WTC11 (cell line): ENCODE measurements at regions not wholly inside any gene's neighbourhood (a gene's known extent, or its start where the extent isn't known, plus 50 kb on each side); places are given as distances from the start of the nearest gene placed in this dataset.

ENCODE experiments used
- ATAC-seq: fragments of 200-7000 bp; cut with Tn5 transposase; 2 replicates; pipeline ENCODE4 v1.10.0; 2021; ENCODE audit warnings: mild to moderate bottlenecking, moderate library complexity
- CTCF ChIA-PET: fragments of 300-600 bp; sonication (Branson Sonifier 250); formaldehyde crosslinking; loops from one replicate; lab custom pipeline; 2021; ENCODE audit warnings: antibody characterized with exemption; lab: Charles Lee
- POLR2A ChIA-PET: fragments of 350-600 bp; sonication (Branson Sonifier 250); formaldehyde crosslinking; loops from one replicate; lab custom pipeline; 2021; ENCODE audit warnings: antibody characterized with exemption; lab: Charles Lee
- DNase-seq: peaks from one replicate; pipeline ENCODE4 v3.0.0; 2021; ENCODE audit warnings: low spot score
- H3K27ac Mint-ChIP-seq: 2 replicates; pipeline ENCODE4 v1.8.0; 2021; ENCODE audit warnings: mixed read lengths
- H3K27me3 Mint-ChIP-seq: 2 replicates; pipeline ENCODE4 v1.8.0; 2021; ENCODE audit warnings: low read depth, mild to moderate bottlenecking, moderate library complexity, mixed read lengths
- H3K36me3 Mint-ChIP-seq: 2 replicates; pipeline ENCODE4 v1.8.0; 2021; ENCODE audit warnings: mixed read lengths
- H3K4me1 Mint-ChIP-seq: 2 replicates; pipeline ENCODE4 v1.8.0; 2022; ENCODE audit warnings: mixed read lengths
- H3K4me3 Mint-ChIP-seq: 2 replicates; pipeline ENCODE4 v1.8.0; 2021; ENCODE audit warnings: mild to moderate bottlenecking, moderate library complexity, mixed read lengths
- H3K9me3 Mint-ChIP-seq: 2 replicates; pipeline ENCODE4 v1.8.0; 2021; ENCODE audit warnings: mixed read lengths
- ATF2 ChIP-seq: sonication (generic); formaldehyde crosslinking; IDR thresholded peaks from 2 replicates; pipeline ENCODE4 v1.8.1; 2022; ENCODE audit warnings: low read depth, missing genetic modification reagents, borderline replicate concordance
- CREM ChIP-seq: sonication (generic); formaldehyde crosslinking; IDR thresholded peaks from 2 replicates; pipeline ENCODE4 v1.8.1; 2022; ENCODE audit warnings: mild to moderate bottlenecking, missing genetic modification reagents, moderate library complexity
- CTCF ChIP-seq: fragments of 200-600 bp; IDR thresholded peaks from 2 replicates; pipeline ENCODE4 v1.8.0; 2022; ENCODE audit warnings: antibody characterized with exemption
- FOXJ3 ChIP-seq: sonication (generic); formaldehyde crosslinking; IDR thresholded peaks from 2 replicates; pipeline ENCODE4 v1.9.0; 2021; ENCODE audit warnings: missing genetic modification reagents, mild to moderate bottlenecking, borderline replicate concordance
- GRHL2 ChIP-seq: fragments of 250-450 bp; sonication (Bioruptor Pico); IDR thresholded peaks from 2 replicates; pipeline ENCODE4 v1.8.0; 2022; ENCODE audit warnings: mild to moderate bottlenecking, moderate library complexity; ENCODE audit not compliant: insufficient replicate concordance, severe bottlenecking
- PRDM15 ChIP-seq: sonication (generic); formaldehyde crosslinking; IDR thresholded peaks from 2 replicates; pipeline ENCODE4 v1.8.0; 2022; ENCODE audit warnings: missing genetic modification reagents
- SMAD3 ChIP-seq: sonication (generic); formaldehyde crosslinking; IDR thresholded peaks from 2 replicates; pipeline ENCODE4 v1.8.0; 2022; ENCODE audit warnings: missing genetic modification reagents, mild to moderate bottlenecking, borderline replicate concordance
- TEAD4 ChIP-seq: sonication (generic); formaldehyde crosslinking; IDR thresholded peaks from 2 replicates; pipeline ENCODE4 v1.8.0; 2022; ENCODE audit warnings: mild to moderate bottlenecking, missing genetic modification reagents
- ZBTB21 ChIP-seq: sonication (generic); formaldehyde crosslinking; IDR thresholded peaks from 2 replicates; pipeline ENCODE4 v1.8.1; 2023; ENCODE audit warnings: mild to moderate bottlenecking, missing genetic modification reagents, borderline replicate concordance
- ZNF219 ChIP-seq: sonication (generic); formaldehyde crosslinking; IDR thresholded peaks from 2 replicates; pipeline ENCODE4 v1.8.0; 2023; ENCODE audit warnings: missing genetic modification reagents, mild to moderate bottlenecking, borderline replicate concordance
- ZNF263 ChIP-seq: sonication (generic); formaldehyde crosslinking; IDR thresholded peaks from 2 replicates; pipeline ENCODE4 v1.8.1; 2022; ENCODE audit warnings: low read depth, mild to moderate bottlenecking, moderate library complexity, missing genetic modification reagents
- ZNF425 ChIP-seq: fragments of 250-450 bp; sonication (Bioruptor Pico); conservative IDR thresholded peaks from 2 replicates; pipeline ENCODE4 v1.9.0; 2021; ENCODE audit warnings: mild to moderate bottlenecking

- peak overlapping the region; percentile 6; the same call in 1 of the 2 replicates for H3K27ac Mint-ChIP-seq
- DNase-seq, result no peak
- peaks cover 36% of the 10 kb centered on the region for H3K4me1 Mint-ChIP-seq
Observed at GRCh38 chr10:63922468-63923284, 401.5 kb downstream of the REEP3 start.

More at GRCh38 chr10:63922468-63923284, 401.5 kb downstream of the REEP3 start:
- CTCF ChIA-PET, result interaction anchor here (1.4 to 2.9 kb wide), 4 partner anchors 21 to 56 kb away, joined by 3 to 23 read pairs (median 6); no protein-coding TSS in a partner anchor
- TF ChIP-seq SMAD3 (CRISPR knock-in tag) (no peak), FOXJ3 (no peak), TEAD4 (CRISPR knock-in tag) (no peak), ATF2 (CRISPR knock-in tag) (no peak), ZBTB21 (CRISPR knock-in tag) (no peak), ZNF219 (CRISPR knock-in tag) (no peak), CREM (no peak), ZNF263 (CRISPR knock-in tag) (no peak), GRHL2 (CRISPR knock-in tag) (no peak), ZNF425 (CRISPR knock-in tag) (no peak), PRDM15 (CRISPR knock-in tag) (no peak), CTCF (no peak)
- TF ChIP-seq, all 79 proteins: peak for 0
- Mint-ChIP-seq H3K36me3 (no peaks in the 10 kb centered on the region), H3K4me3 (no peak overlapping the region), H3K9me3 (no peaks in the 10 kb centered on the region), H3K27me3 (peaks cover 6% of the 10 kb centered on the region)
- POLR2A ChIA-PET, result no interaction called here
- ATAC-seq, result peak; percentile 69
